Sigmoid colon (tissue), 6 donors: ENCODE measurements at regions not wholly inside any gene's neighbourhood (a gene's known extent, or its start where the extent isn't known, plus 50 kb on each side); places are given as distances from the start of the nearest gene placed in this dataset.

Experiments
- DNase-seq: peaks from one replicate; pipeline ENCODE4 v3.0.0-alpha.2; 2019
- H3K27ac ChIP-seq, 4 donors: fragments of 200-600 bp; sonication (generic); one replicate each; pipeline ENCODE4 v1.5.1; 2016 to 2019; ENCODE audit warnings: mild to moderate bottlenecking in 1 of 4
- H3K27me3 ChIP-seq, 3 donors: fragments of 200-600 bp; sonication (generic); one replicate each; pipeline ENCODE4 v1.5.1; 2019; ENCODE audit warnings: mild to moderate bottlenecking in 1 of 3
- H3K36me3 ChIP-seq, 4 donors: fragments of 200-600 bp; sonication (generic); one replicate each; pipeline ENCODE4 v1.5.1; 2016 to 2019
- H3K4me1 ChIP-seq, 4 donors: fragments of 200-600 bp; sonication (generic); one replicate each; pipeline ENCODE4 v1.5.1; 2017 to 2019
- H3K4me3 ChIP-seq, 4 donors: fragments of 200-600 bp; sonication (generic); one replicate each; pipeline ENCODE4 v1.5.1; 2017 to 2019; ENCODE audit warnings: mild to moderate bottlenecking in 2 of 4, moderate library complexity in 1 of 4
- H3K9me3 ChIP-seq, 4 donors: fragments of 200-600 bp in 3 of 4; sonication (generic) in 3 of 4; one replicate each; pipeline versions ENCODE4 v1.5.1 to v1.6.1; 2013 to 2019
- EP300 ChIP-seq, 4 donors: sonication (generic); formaldehyde crosslinking; IDR thresholded peaks; one replicate each; pipeline ENCODE4 v1.6.1; 2017; ENCODE audit warnings: antibody characterized with exemption in 4 of 4
- POLR2A ChIP-seq, 2 donors: fragments of 450-650 bp; IDR thresholded peaks; one replicate each; pipeline ENCODE4 v1.6.1; 2016; ENCODE audit warnings: antibody characterized with exemption in 2 of 2, mild to moderate bottlenecking in 2 of 2, moderate library complexity in 2 of 2
- POLR2AphosphoS5 ChIP-seq, 4 donors: sonication (generic); formaldehyde crosslinking; IDR thresholded peaks; one replicate each; pipeline ENCODE4 v1.6.1; 2017; ENCODE audit warnings: antibody characterized with exemption in 4 of 4
- WGBS, 2 donors: extraction: QIAGEN DNeasy Blood & Tissue Kit; methylation state at CpG; one replicate each; pipeline ENCODE4 v1.1.7; 2013; 5-methylcytosine and 5-hydroxymethylcytosine counted together
- intact Hi-C: fragments of 100-400 bp; cut with DNase I; formaldehyde crosslinking; loops from one replicate; pipeline ENCODE4 v1.15.1; 2023
- TF ChIP-seq, protein P1 (sequence below), 4 experiments: fragments of 450-650 bp in 3 of 4; fragments of 200-600 bp in 1 of 4; IDR thresholded peaks; one replicate each; pipeline ENCODE4 v1.5.1; 2016 to 2019; ENCODE audit warnings: antibody characterized with exemption in 4 of 4, mild to moderate bottlenecking in 3 of 4, moderate library complexity in 2 of 4
- donor health status: healthy with polysubstance abuse.
- donor health status: healthy.

GRCh38 chr12:69030321-69030720 lies 97.3 kb upstream of the CPM start:
- Histone ChIP-seq H3K4me3 (no peak overlapping the region), H3K36me3 (no peaks in the 10 kb centered on the region), H3K27me3 (no peaks in the 10 kb centered on the region), H3K4me1 (no peaks in the 10 kb centered on the region), H3K27ac (no peak overlapping the region), H3K9me3 (peaks cover 0 to 2% (median 0%) of the 10 kb centered on the region in 4 donors)
- DNase-seq, result no peak
- WGBS, 2 donors, result 84 to 86% methylated on average over 2 of the region's 2 CpGs
- intact Hi-C loops, result no loop called here
- TF ChIP-seq POLR2AphosphoS5 (IDR thresholded peaks at IDR 0.05) (no peak), EP300 (IDR thresholded peaks at IDR 0.05) (no peak), POLR2A (IDR thresholded peaks at IDR 0.05) (no peak)
- TF ChIP-seq, protein P1, sequence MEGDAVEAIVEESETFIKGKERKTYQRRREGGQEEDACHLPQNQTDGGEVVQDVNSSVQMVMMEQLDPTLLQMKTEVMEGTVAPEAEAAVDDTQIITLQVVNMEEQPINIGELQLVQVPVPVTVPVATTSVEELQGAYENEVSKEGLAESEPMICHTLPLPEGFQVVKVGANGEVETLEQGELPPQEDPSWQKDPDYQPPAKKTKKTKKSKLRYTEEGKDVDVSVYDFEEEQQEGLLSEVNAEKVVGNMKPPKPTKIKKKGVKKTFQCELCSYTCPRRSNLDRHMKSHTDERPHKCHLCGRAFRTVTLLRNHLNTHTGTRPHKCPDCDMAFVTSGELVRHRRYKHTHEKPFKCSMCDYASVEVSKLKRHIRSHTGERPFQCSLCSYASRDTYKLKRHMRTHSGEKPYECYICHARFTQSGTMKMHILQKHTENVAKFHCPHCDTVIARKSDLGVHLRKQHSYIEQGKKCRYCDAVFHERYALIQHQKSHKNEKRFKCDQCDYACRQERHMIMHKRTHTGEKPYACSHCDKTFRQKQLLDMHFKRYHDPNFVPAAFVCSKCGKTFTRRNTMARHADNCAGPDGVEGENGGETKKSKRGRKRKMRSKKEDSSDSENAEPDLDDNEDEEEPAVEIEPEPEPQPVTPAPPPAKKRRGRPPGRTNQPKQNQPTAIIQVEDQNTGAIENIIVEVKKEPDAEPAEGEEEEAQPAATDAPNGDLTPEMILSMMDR (IDR thresholded peaks at IDR 0.05), result no peak

DNA sequence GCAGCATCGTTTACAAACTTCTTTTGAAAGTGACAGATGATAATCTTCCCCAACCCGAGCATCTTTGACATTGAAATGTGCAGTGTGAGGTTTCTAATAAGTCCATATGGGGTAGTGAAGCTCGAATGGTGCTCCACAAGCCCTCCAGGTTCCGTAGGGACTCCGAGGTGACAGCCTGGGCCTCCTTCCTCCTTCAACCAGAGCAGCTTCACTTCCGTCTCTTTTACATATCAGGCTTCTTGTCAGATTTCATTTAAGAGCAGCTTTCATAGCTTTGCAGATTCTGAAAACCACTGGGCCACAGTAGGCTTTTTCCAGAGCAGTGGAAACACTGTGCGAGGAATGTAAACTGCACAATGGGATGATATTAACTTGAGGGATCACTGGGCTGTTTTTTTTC lies 103.6 kb upstream of the CPM start:
- Histone ChIP-seq H3K27me3 (no peaks in the 10 kb centered on the region), H3K27ac (no peak overlapping the region), H3K4me1 (no peaks in the 10 kb centered on the region), H3K4me3 (no peak overlapping the region), H3K9me3 (no peaks in the 10 kb centered on the region), H3K36me3 (no peaks in the 10 kb centered on the region)
- no peak for DNase-seq
- WGBS, 2 donors, result 39 to 72% methylated on average over 7 of the region's 7 CpGs
- TF ChIP-seq, protein P1 (IDR thresholded peaks at IDR 0.05), result no peak
- no peak for TF ChIP-seq POLR2AphosphoS5 (IDR thresholded peaks at IDR 0.05)
- TF ChIP-seq POLR2A (IDR thresholded peaks at IDR 0.05), result no peak
- no peak for TF ChIP-seq EP300 (IDR thresholded peaks at IDR 0.05)
- intact Hi-C loops, result no loop called here

DNA sequence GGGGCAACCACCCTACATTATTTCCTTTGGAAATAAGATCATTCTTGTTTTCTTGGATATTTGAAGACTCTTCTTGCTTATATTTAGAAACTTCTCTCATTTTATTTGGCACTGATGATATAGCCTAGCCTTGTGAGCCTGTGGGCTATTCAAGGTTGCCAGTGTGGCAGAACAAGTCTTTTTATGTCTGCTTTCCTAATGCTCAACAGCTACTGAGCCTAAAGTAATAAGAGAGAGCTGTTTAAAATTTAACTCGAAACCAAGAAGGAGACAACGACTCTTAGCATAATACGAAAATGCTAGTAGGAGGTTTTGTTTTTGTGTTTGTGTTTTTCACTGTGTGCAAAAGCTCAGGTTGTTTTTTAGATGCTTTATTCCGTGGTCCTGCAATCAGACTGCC lies 104.0 kb upstream of the CPM start:
- WGBS, 2 donors, result 20 to 68% methylated on average over 4 of the region's 4 CpGs

GRCh38 chr12:69039911-69040310 lies 106.9 kb upstream of the CPM start:
- H3K9me3 ChIP-seq, result no peaks in the 10 kb centered on the region
- no peaks in the 10 kb centered on the region for H3K4me1 ChIP-seq
- TF ChIP-seq POLR2A (IDR thresholded peaks at IDR 0.05) (no peak), POLR2AphosphoS5 (IDR thresholded peaks at IDR 0.05) (peak in 1 of 4 donors; percentile 5)
- no peaks in the 10 kb centered on the region for H3K36me3 ChIP-seq
- no peak for DNase-seq
- no peaks in the 10 kb centered on the region for H3K27me3 ChIP-seq
- intact Hi-C loops, result no loop called here
- 86 to 88% methylated on average over 2 of the region's 2 CpGs for WGBS, 2 donors
- no peak overlapping the region for H3K27ac ChIP-seq
- no peak overlapping the region for H3K4me3 ChIP-seq

More for the DNA sequence above, 104.0 kb upstream of the CPM start:
- intact Hi-C loops, result no loop called here
- Histone ChIP-seq H3K27ac (no peak overlapping the region), H3K9me3 (no peaks in the 10 kb centered on the region), H3K4me1 (no peaks in the 10 kb centered on the region), H3K4me3 (no peak overlapping the region), H3K27me3 (no peaks in the 10 kb centered on the region), H3K36me3 (no peaks in the 10 kb centered on the region)
- no peak for TF ChIP-seq POLR2AphosphoS5 (IDR thresholded peaks at IDR 0.05)
- no peak for TF ChIP-seq EP300 (IDR thresholded peaks at IDR 0.05)
- TF ChIP-seq POLR2A (IDR thresholded peaks at IDR 0.05), result no peak
- TF ChIP-seq, protein P1 (IDR thresholded peaks at IDR 0.05), result no peak
- no peak for DNase-seq

GRCh38 chr12:69042557-69042956 lies 109.6 kb upstream of the CPM start:
- intact Hi-C loops, result no loop called here
- no peaks in the 10 kb centered on the region for H3K4me1 ChIP-seq
- WGBS, 2 donors, result 96 to 97% methylated on average over 6 of the region's 6 CpGs
- no peak overlapping the region for H3K27ac ChIP-seq
- no peak for DNase-seq
- H3K36me3 ChIP-seq, result no peaks in the 10 kb centered on the region
- H3K9me3 ChIP-seq, result no peaks in the 10 kb centered on the region
- H3K4me3 ChIP-seq, result no peak overlapping the region
- TF ChIP-seq POLR2A (IDR thresholded peaks at IDR 0.05) (no peak), POLR2AphosphoS5 (IDR thresholded peaks at IDR 0.05) (no peak), EP300 (IDR thresholded peaks at IDR 0.05) (no peak)
- TF ChIP-seq, protein P1 (IDR thresholded peaks at IDR 0.05), result no peak
- H3K27me3 ChIP-seq, result no peaks in the 10 kb centered on the region
